ENCODE measurements at regions not wholly inside any gene's neighbourhood (a gene's known extent, or its start where the extent isn't known, plus 50 kb on each side); places are given as distances from the start of the nearest gene placed in this dataset.

DNA sequence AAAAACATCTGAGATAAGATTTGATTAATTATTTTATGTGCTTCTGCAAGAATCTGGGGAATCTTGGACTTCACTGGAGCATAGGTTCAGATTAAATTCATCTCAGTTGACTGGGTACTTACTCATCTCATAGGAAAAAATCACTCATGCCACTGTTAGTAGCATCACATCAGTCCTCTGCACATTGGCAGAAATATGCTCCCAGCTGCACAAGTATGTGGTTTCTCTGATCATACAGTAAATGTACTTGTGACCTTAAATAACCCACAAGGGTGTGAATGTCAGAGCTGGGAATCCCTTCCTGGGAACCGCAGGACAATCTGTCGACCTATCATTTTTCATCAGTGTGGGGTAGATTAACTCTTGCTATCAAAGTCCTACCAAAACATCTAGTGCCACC lies 203.7 kb upstream of the SLC24A2 start:
- TF ChIP-seq, protein P1, sequence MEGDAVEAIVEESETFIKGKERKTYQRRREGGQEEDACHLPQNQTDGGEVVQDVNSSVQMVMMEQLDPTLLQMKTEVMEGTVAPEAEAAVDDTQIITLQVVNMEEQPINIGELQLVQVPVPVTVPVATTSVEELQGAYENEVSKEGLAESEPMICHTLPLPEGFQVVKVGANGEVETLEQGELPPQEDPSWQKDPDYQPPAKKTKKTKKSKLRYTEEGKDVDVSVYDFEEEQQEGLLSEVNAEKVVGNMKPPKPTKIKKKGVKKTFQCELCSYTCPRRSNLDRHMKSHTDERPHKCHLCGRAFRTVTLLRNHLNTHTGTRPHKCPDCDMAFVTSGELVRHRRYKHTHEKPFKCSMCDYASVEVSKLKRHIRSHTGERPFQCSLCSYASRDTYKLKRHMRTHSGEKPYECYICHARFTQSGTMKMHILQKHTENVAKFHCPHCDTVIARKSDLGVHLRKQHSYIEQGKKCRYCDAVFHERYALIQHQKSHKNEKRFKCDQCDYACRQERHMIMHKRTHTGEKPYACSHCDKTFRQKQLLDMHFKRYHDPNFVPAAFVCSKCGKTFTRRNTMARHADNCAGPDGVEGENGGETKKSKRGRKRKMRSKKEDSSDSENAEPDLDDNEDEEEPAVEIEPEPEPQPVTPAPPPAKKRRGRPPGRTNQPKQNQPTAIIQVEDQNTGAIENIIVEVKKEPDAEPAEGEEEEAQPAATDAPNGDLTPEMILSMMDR (IDR thresholded peaks at IDR 0.05; ENCODE audit: insufficient read depth, low read depth, low read length) = no peak
- no peak for TF ChIP-seq EZH2 (IDR thresholded peaks at IDR 0.05; ENCODE audit: insufficient read depth, low read length)

Measured in astrocyte (in vitro differentiated cells and primary cell).